GM23248 (cell line): ENCODE measurements at regions not wholly inside any gene's neighbourhood (a gene's known extent, or its start where the extent isn't known, plus 50 kb on each side); places are given as distances from the start of the nearest gene placed in this dataset.
A peak's percentile ranks its signal among the peaks of the same experiment; 100 is the strongest.

Source experiments
- DNase-seq: peaks from one replicate; pipeline ENCODE4 v3.0.0-alpha.2; 2015
- H2AFZ ChIP-seq: fragments of 200-600 bp; sonication (generic); 2 replicates; pipeline ENCODE4 v1.6.1; 2016; ENCODE audit warnings: antibody characterized with exemption
- H3F3A ChIP-seq: fragments of 200-600 bp; sonication (generic); 2 replicates; pipeline ENCODE4 v1.6.1; 2016; ENCODE audit warnings: mild to moderate bottlenecking, antibody characterized with exemption, mixed run types; ENCODE audit not compliant: insufficient read depth
- H3K27ac ChIP-seq: fragments of 200-600 bp; sonication (generic); 2 replicates; pipeline ENCODE4 v1.5.1; 2016; ENCODE audit warnings: mild to moderate bottlenecking
- H3K27me3 ChIP-seq: fragments of 200-600 bp; sonication (generic); replicated peaks from 2 replicates; pipeline ENCODE4 v1.6.1; 2016; ENCODE audit warnings: mild to moderate bottlenecking; ENCODE audit not compliant: insufficient read depth
- H3K36me3 ChIP-seq: fragments of 200-600 bp; sonication (generic); 2 replicates; pipeline ENCODE4 v1.6.1; 2016; ENCODE audit warnings: low read depth, mild to moderate bottlenecking
- H3K4me1 ChIP-seq: fragments of 200-600 bp; sonication (generic); 2 replicates; pipeline ENCODE4 v1.6.1; 2016; ENCODE audit warnings: mild to moderate bottlenecking; ENCODE audit not compliant: insufficient read depth
- H3K4me2 ChIP-seq: fragments of 200-600 bp; sonication (generic); one replicate; pipeline ENCODE4 v1.6.1; 2016; ENCODE audit warnings: mild to moderate bottlenecking; ENCODE audit not compliant: unreplicated experiment
- H3K4me3 ChIP-seq: fragments of 200-600 bp; sonication (generic); 2 replicates; pipeline ENCODE4 v1.5.1; 2016; ENCODE audit warnings: mild to moderate bottlenecking
- H3K79me2 ChIP-seq: fragments of 200-600 bp; sonication (generic); 2 replicates; pipeline ENCODE4 v1.6.1; 2016; ENCODE audit warnings: mild to moderate bottlenecking; ENCODE audit not compliant: insufficient read depth
- H3K9ac ChIP-seq: fragments of 200-600 bp; sonication (generic); 2 replicates; pipeline ENCODE4 v1.6.1; 2016; ENCODE audit warnings: mild to moderate bottlenecking
- H3K9me2 ChIP-seq: fragments of 200-600 bp; sonication (generic); 2 replicates; pipeline ENCODE4 v1.6.1; 2016; ENCODE audit warnings: mixed run types, mild to moderate bottlenecking, moderate library complexity; ENCODE audit not compliant: insufficient read depth
- H3K9me3 ChIP-seq: fragments of 200-600 bp; sonication (generic); one replicate; pipeline ENCODE4 v1.6.1; 2017; ENCODE audit warnings: low read depth
- H4K20me1 ChIP-seq: fragments of 200-600 bp; sonication (generic); 2 replicates; pipeline ENCODE4 v1.6.0; 2016; ENCODE audit not compliant: insufficient read depth
- EZH2 ChIP-seq: fragments of 200-600 bp; sonication (generic); IDR thresholded peaks from 2 replicates; pipeline ENCODE4 v1.6.1; 2018; ENCODE audit warnings: antibody characterized with exemption, mild to moderate bottlenecking; ENCODE audit not compliant: insufficient read depth, poor library complexity, severe bottlenecking
- EZH2phosphoT487 ChIP-seq: fragments of 200-600 bp; sonication (generic); IDR thresholded peaks from 2 replicates; pipeline ENCODE4 v1.6.1; 2018; ENCODE audit warnings: antibody characterized with exemption, moderate library complexity, mild to moderate bottlenecking, low read depth; ENCODE audit not compliant: insufficient read depth
- WGBS, 2 experiments: methylation state at CpG; one replicate each; pipeline ENCODE4 v1.1.6; 2015 to 2017; ENCODE audit warnings: low lambda C conversion rate in 2 of 2, low coverage in 1 of 2; ENCODE audit errors: missing lambda C conversion rate in 2 of 2; 5-methylcytosine and 5-hydroxymethylcytosine counted together
- in situ Hi-C: fragments of 300-500 bp; cut with MboI; formaldehyde crosslinking; loops from 2 replicates; pipeline ENCODE4 v1.15.0; 2020

DNA sequence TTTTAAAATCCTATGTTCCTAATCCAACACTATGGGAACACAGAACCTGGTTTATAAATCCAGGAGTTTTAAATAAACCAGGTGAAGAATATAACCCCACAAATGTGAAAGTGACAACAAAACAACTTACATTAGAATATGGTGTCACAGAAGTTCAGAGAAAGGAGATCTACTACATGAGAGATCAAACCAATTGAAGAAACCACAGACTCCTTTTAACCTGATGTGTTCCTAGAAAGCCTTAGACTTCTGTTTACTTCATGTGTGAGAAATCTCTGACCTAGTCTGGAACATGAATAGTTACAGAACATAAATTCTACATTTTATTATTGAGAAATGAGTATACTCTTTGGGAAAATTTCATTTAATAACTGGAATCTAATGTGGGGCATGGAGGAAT lies 165.3 kb downstream of the FTCDNL1 start:
- no peaks in the 10 kb centered on the region for H3K79me2 ChIP-seq
- in situ Hi-C loops, result no loop called here
- DNase-seq, result no peak
- H4K20me1 ChIP-seq, result no peaks in the 10 kb centered on the region
- no peaks in the 10 kb centered on the region for H3K9me2 ChIP-seq
- TF ChIP-seq EZH2phosphoT487, result no peak
- TF ChIP-seq EZH2, result no peak
- H3K9me3 ChIP-seq, result no peaks in the 10 kb centered on the region
- no peak overlapping the region for H3K4me3 ChIP-seq
- H3K4me1 ChIP-seq, result no peaks in the 10 kb centered on the region
- H3F3A ChIP-seq, result no peaks in the 10 kb centered on the region
- no peak overlapping the region for H3K27ac ChIP-seq
- no peak overlapping the region for H3K9ac ChIP-seq
- H3K36me3 ChIP-seq, result no peaks in the 10 kb centered on the region
- H2AFZ ChIP-seq, result no peak overlapping the region
- no peaks in the 10 kb centered on the region for H3K27me3 ChIP-seq
- no peak overlapping the region for H3K4me2 ChIP-seq

DNA sequence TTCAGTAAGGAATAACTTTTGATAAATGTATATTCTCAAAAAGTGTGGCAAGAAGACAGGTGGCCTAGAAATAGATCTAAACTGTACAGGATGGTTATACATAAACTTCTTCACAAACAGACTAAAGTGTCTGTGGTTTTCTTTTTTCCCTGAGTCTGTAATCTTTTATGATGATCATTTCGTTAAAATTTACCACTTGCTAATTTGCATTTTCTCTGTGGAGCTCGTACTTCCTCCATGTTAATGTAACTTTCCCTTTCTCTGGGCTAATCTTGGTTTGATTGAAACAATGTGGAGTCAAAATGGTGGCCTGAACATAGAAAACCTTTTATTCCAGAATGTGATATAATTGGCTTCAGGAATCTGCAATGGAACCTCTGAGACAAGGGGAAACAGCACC lies 166.2 kb downstream of the FTCDNL1 start:
- Histone ChIP-seq H3K4me3 (no peak overlapping the region), H3K36me3 (no peaks in the 10 kb centered on the region), H3K9ac (no peak overlapping the region), H4K20me1 (no peaks in the 10 kb centered on the region), H3K27ac (no peak overlapping the region), H3K27me3 (no peaks in the 10 kb centered on the region), H3K9me3 (no peaks in the 10 kb centered on the region), H3K4me2 (no peak overlapping the region), H3F3A (no peaks in the 10 kb centered on the region), H2AFZ (no peak overlapping the region), H3K9me2 (no peaks in the 10 kb centered on the region), H3K4me1 (no peaks in the 10 kb centered on the region), H3K79me2 (no peaks in the 10 kb centered on the region)
- DNase-seq, result no peak
- in situ Hi-C loops, result no loop called here
- TF ChIP-seq EZH2phosphoT487, result no peak
- no peak for TF ChIP-seq EZH2
- WGBS, 2 experiments, result 44 to 46% methylated on average over 2 of the region's 2 CpGs

DNA sequence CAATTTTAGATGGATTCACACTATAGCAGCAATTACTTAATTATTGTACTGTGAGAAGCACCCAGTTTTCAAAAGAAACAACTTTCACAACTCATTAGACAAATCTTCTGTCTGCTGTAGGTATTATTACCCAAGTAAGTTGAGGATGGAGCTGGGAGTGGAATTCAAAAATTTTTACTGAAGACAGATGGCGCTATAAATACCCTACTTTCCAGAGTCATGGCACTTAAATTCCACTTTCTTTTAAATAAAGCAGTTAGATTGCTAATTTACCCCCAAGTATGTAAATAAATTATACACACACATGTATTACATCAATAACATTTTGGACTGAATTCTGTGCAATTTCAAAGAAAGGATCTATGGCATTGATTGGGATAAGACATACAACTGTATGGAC lies 166.8 kb downstream of the FTCDNL1 start:
- Histone ChIP-seq H3K4me3 (no peak overlapping the region), H3K4me2 (no peak overlapping the region), H3K9me2 (no peaks in the 10 kb centered on the region), H3K4me1 (no peaks in the 10 kb centered on the region), H3K9ac (no peak overlapping the region), H3K27me3 (no peaks in the 10 kb centered on the region), H3K27ac (no peak overlapping the region), H3K9me3 (no peaks in the 10 kb centered on the region), H4K20me1 (no peaks in the 10 kb centered on the region), H3K79me2 (no peaks in the 10 kb centered on the region), H3K36me3 (no peaks in the 10 kb centered on the region), H2AFZ (no peak overlapping the region), H3F3A (no peaks in the 10 kb centered on the region)
- TF ChIP-seq EZH2 (no peak), EZH2phosphoT487 (no peak)
- WGBS, 2 experiments, result 25 to 39% methylated on average over 1 of the region's 1 CpG
- in situ Hi-C loops, result no loop called here
- DNase-seq, result peak; percentile 2

DNA sequence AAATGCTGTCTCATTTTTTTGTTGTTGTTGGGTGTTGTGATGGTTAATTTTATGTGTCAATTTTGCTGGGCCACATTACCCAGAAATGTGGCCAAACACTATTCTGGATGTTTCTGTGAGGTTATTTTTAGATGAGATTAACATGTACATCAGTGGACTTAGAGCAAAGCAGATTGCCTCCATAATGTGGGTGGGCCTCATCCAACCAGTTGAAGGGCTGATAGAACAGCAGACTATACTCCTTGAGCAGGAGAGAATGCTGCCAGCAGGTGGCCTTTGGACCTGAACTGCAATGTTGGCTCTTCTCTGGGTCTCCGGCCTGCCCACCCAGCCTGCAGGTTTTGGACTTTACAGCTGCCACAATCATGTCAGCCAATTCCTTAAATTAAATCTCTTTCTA lies 169.0 kb downstream of the FTCDNL1 start:
- Histone ChIP-seq H3K9me3 (no peaks in the 10 kb centered on the region), H4K20me1 (no peaks in the 10 kb centered on the region)

DNA sequence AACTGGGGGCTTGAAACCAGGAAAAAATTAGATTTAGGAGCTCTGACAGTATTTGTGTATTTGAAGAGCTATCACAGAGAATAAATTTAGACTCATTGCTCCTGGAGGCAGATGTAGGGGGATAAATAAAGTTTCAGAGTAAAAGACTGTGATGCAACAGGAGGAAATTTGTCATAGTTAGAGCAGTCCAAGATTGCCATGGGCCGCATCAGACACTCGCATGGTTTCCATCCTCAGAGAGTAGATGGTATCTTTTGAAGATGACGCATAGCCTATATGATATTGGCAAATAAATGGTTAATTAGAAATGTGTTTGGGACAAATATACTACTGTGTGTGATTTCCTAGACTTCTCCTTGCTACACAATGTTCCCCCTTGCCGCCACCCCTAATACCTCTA lies 170.5 kb downstream of the FTCDNL1 start:
- in situ Hi-C loops, result no loop called here
- peak; percentile 2 for DNase-seq
- H3K4me2 ChIP-seq, result no peak overlapping the region
- H3K4me3 ChIP-seq, result no peak overlapping the region
- 76 to 84% methylated on average over 4 of the region's 4 CpGs for WGBS, 2 experiments
- H3K4me1 ChIP-seq, result no peaks in the 10 kb centered on the region
- H3K9me2 ChIP-seq, result no peaks in the 10 kb centered on the region
- H3K79me2 ChIP-seq, result no peaks in the 10 kb centered on the region
- no peaks in the 10 kb centered on the region for H3K27me3 ChIP-seq
- H3K9me3 ChIP-seq, result no peaks in the 10 kb centered on the region
- TF ChIP-seq EZH2 (no peak), EZH2phosphoT487 (no peak)
- H4K20me1 ChIP-seq, result no peaks in the 10 kb centered on the region
- H3K9ac ChIP-seq, result no peak overlapping the region
- H3K36me3 ChIP-seq, result no peaks in the 10 kb centered on the region
- H3F3A ChIP-seq, result no peaks in the 10 kb centered on the region
- no peak overlapping the region for H3K27ac ChIP-seq
- H2AFZ ChIP-seq, result no peak overlapping the region

More for the DNA sequence above, 169.0 kb downstream of the FTCDNL1 start:
- TF ChIP-seq EZH2, result no peak
- TF ChIP-seq EZH2phosphoT487, result no peak
- no peak overlapping the region for H3K9ac ChIP-seq
- no peaks in the 10 kb centered on the region for H3K36me3 ChIP-seq
- H3K4me1 ChIP-seq, result no peaks in the 10 kb centered on the region
- H3K79me2 ChIP-seq, result no peaks in the 10 kb centered on the region
- no peak overlapping the region for H3K4me3 ChIP-seq
- WGBS, 2 experiments, result 22 to 53% methylated on average over 1 of the region's 1 CpG
- H3K27ac ChIP-seq, result no peak overlapping the region
- H3F3A ChIP-seq, result no peaks in the 10 kb centered on the region
- in situ Hi-C loops, result no loop called here
- no peak overlapping the region for H2AFZ ChIP-seq
- no peaks in the 10 kb centered on the region for H3K9me2 ChIP-seq
- no peak for DNase-seq
- H3K27me3 ChIP-seq, result no peaks in the 10 kb centered on the region
- H3K4me2 ChIP-seq, result no peak overlapping the region
